ENCODE measurements at regions not wholly inside any gene's neighbourhood (a gene's known extent, or its start where the extent isn't known, plus 50 kb on each side); places are given as distances from the start of the nearest gene placed in this dataset.

- H3K9me3 Mint-ChIP-seq (ENCODE audit: low read depth) = peaks cover 2% of the 10 kb centered on the region
- TF ChIP-seq CTCF (IDR thresholded peaks at IDR 0.05) = no peak
- no peak for DNase-seq (ENCODE audit: low spot score)
- no peak overlapping the region for H3K27ac Mint-ChIP-seq (ENCODE audit: unreplicated experiment)
- no peaks in the 10 kb centered on the region for H3K4me1 Mint-ChIP-seq (ENCODE audit: low read depth)
- H3K36me3 Mint-ChIP-seq (ENCODE audit: low read depth) = no peaks in the 10 kb centered on the region
- H3K27me3 Mint-ChIP-seq (ENCODE audit: low read depth) = peaks cover 3% of the 10 kb centered on the region
- H3K4me3 Mint-ChIP-seq (ENCODE audit: unreplicated experiment) = no peak overlapping the region
These were observed 407.1 kb downstream of the LMO4 start for GRCh38 chr1:87735750-87736149.

- no peak overlapping the region for H3K4me3 Mint-ChIP-seq (ENCODE audit: unreplicated experiment)
- no peak for DNase-seq (ENCODE audit: low spot score)
- no peaks in the 10 kb centered on the region for H3K36me3 Mint-ChIP-seq (ENCODE audit: low read depth)
- peaks cover 3% of the 10 kb centered on the region for H3K27me3 Mint-ChIP-seq (ENCODE audit: low read depth)
- no peak for TF ChIP-seq CTCF (IDR thresholded peaks at IDR 0.05)
- peaks cover 7% of the 10 kb centered on the region for H3K9me3 Mint-ChIP-seq (ENCODE audit: low read depth)
- peaks cover 4% of the 10 kb centered on the region for H3K4me1 Mint-ChIP-seq (ENCODE audit: low read depth)
- H3K27ac Mint-ChIP-seq (ENCODE audit: unreplicated experiment) = no peak overlapping the region
These were observed 410.5 kb downstream of the LMO4 start for GRCh38 chr1:87739141-87739540.

GRCh38 chr1:87739704-87740103 is 411.0 kb downstream of the LMO4 start:
- no peak for TF ChIP-seq CTCF (IDR thresholded peaks at IDR 0.05)
- H3K4me1 Mint-ChIP-seq (ENCODE audit: low read depth) = peaks cover 4% of the 10 kb centered on the region
- DNase-seq (ENCODE audit: low spot score) = no peak
- H3K36me3 Mint-ChIP-seq (ENCODE audit: low read depth) = no peaks in the 10 kb centered on the region
- peaks cover 7% of the 10 kb centered on the region for H3K9me3 Mint-ChIP-seq (ENCODE audit: low read depth)
- no peak overlapping the region for H3K4me3 Mint-ChIP-seq (ENCODE audit: unreplicated experiment)
- peaks cover 3% of the 10 kb centered on the region for H3K27me3 Mint-ChIP-seq (ENCODE audit: low read depth)
- H3K27ac Mint-ChIP-seq (ENCODE audit: unreplicated experiment) = no peak overlapping the region

- TF ChIP-seq CTCF (IDR thresholded peaks at IDR 0.05) = no peak
- no peak for DNase-seq (ENCODE audit: low spot score)
- Mint-ChIP-seq H3K27ac (ENCODE audit: unreplicated experiment) (no peak overlapping the region), H3K4me1 (ENCODE audit: low read depth) (peaks cover 8% of the 10 kb centered on the region), H3K4me3 (ENCODE audit: unreplicated experiment) (no peak overlapping the region), H3K27me3 (ENCODE audit: low read depth) (no peaks in the 10 kb centered on the region), H3K36me3 (ENCODE audit: low read depth) (no peaks in the 10 kb centered on the region), H3K9me3 (ENCODE audit: low read depth) (peaks cover 7% of the 10 kb centered on the region)
These were observed 414.6 kb downstream of the LMO4 start for GRCh38 chr1:87743256-87743655.

- Mint-ChIP-seq H3K27me3 (ENCODE audit: low read depth) (no peaks in the 10 kb centered on the region), H3K4me1 (ENCODE audit: low read depth) (peaks cover 8% of the 10 kb centered on the region), H3K4me3 (ENCODE audit: unreplicated experiment) (no peak overlapping the region), H3K36me3 (ENCODE audit: low read depth) (no peaks in the 10 kb centered on the region), H3K27ac (ENCODE audit: unreplicated experiment) (no peak overlapping the region), H3K9me3 (ENCODE audit: low read depth) (peaks cover 7% of the 10 kb centered on the region)
- DNase-seq (ENCODE audit: low spot score) = no peak
- no peak for TF ChIP-seq CTCF (IDR thresholded peaks at IDR 0.05)
These were observed 415.4 kb downstream of the LMO4 start for GRCh38 chr1:87744056-87744455.
